ENCODE measurements at regions not wholly inside any gene's neighbourhood (a gene's known extent, or its start where the extent isn't known, plus 50 kb on each side); places are given as distances from the start of the nearest gene placed in this dataset.

- no peaks in the 10 kb centered on the region for H3K27me3 ChIP-seq (ENCODE audit: insufficient read depth, low read length)
- H3K9ac ChIP-seq (ENCODE audit: low read depth, low read length), result no peak overlapping the region
- no peaks in the 10 kb centered on the region for H3K36me3 ChIP-seq (ENCODE audit: insufficient read depth, low read depth, low read length)
- no peaks in the 10 kb centered on the region for H3K9me3 ChIP-seq (ENCODE audit: insufficient read depth, low read depth, low read length)
- no peak overlapping the region for H3K27ac ChIP-seq (ENCODE audit: low read length)
- no peak overlapping the region for H3K4me3 ChIP-seq (ENCODE audit: low read length)
- H3K4me1 ChIP-seq (ENCODE audit: insufficient read depth, low read length), result no peaks in the 10 kb centered on the region
Measured at GRCh38 chr3:78221300-78221699, 1181.4 kb downstream of the ROBO2 start.

DNA sequence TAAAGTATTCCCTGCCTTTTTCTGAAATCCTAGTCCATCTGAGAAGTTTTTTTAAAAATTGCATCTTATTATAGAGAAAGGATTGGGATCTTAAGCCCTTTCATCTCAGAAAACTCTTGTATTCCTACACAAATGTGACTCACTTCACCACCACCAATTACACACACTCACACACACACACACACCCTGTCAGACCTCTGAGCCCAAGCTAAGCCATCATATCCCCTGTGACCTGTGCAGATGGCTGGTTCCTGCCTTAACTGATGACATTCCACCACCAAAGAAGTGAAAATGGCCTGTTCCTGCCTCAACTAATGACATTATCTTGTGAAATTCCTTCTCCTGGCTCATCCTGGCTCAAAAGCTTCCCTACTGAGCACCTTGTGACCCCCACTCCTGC, 1181.9 kb downstream of the ROBO2 start:
- H3K9ac ChIP-seq (ENCODE audit: low read depth, low read length), result no peak overlapping the region

GRCh38 chr3:78235841-78236240, 1195.9 kb downstream of the ROBO2 start:
- H3K27me3 ChIP-seq (ENCODE audit: insufficient read depth, low read length), result no peaks in the 10 kb centered on the region
- no peaks in the 10 kb centered on the region for H3K36me3 ChIP-seq (ENCODE audit: insufficient read depth, low read depth, low read length)
- peaks cover 3% of the 10 kb centered on the region; the same call in 1 of the 2 replicates for H3K9me3 ChIP-seq (ENCODE audit: insufficient read depth, low read depth, low read length)
- H3K4me3 ChIP-seq (ENCODE audit: low read length), result no peak overlapping the region
- H3K27ac ChIP-seq (ENCODE audit: low read length), result no peak overlapping the region
- no peak overlapping the region for H3K9ac ChIP-seq (ENCODE audit: low read depth, low read length)
- H3K4me1 ChIP-seq (ENCODE audit: insufficient read depth, low read length), result no peaks in the 10 kb centered on the region

More for the DNA sequence above, 1181.9 kb downstream of the ROBO2 start:
- H3K36me3 ChIP-seq (ENCODE audit: insufficient read depth, low read depth, low read length), result no peaks in the 10 kb centered on the region
- H3K4me1 ChIP-seq (ENCODE audit: insufficient read depth, low read length), result no peaks in the 10 kb centered on the region
- H3K4me3 ChIP-seq (ENCODE audit: low read length), result no peak overlapping the region
- no peaks in the 10 kb centered on the region for H3K27me3 ChIP-seq (ENCODE audit: insufficient read depth, low read length)
- no peaks in the 10 kb centered on the region for H3K9me3 ChIP-seq (ENCODE audit: insufficient read depth, low read depth, low read length)
- no peak overlapping the region for H3K27ac ChIP-seq (ENCODE audit: low read length)

DNA sequence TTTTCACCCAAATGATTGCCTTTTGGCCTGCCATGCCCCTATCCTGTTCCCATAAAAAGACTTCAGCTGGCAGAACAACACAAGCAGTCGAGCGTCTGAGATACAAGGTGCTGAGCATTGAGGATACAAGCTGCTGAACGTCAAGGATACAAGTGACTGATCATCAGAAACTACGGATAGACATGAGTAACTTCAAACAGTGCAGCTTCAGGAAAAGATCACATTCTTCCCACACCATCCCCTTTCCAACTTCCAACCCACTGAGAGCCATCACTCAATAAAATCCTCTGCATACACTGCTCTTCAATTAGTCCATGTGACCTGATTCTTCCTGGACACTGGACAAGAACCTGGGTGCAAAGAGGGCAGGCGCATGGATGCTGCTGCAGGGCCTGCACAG, 1198.9 kb downstream of the ROBO2 start:
- H3K9ac ChIP-seq (ENCODE audit: low read depth, low read length), result no peak overlapping the region
- no peaks in the 10 kb centered on the region for H3K4me1 ChIP-seq (ENCODE audit: insufficient read depth, low read length)
- H3K36me3 ChIP-seq (ENCODE audit: insufficient read depth, low read depth, low read length), result no peaks in the 10 kb centered on the region; the same call in 1 of the 2 replicates
- no peak overlapping the region for H3K27ac ChIP-seq (ENCODE audit: low read length)
- no peaks in the 10 kb centered on the region for H3K27me3 ChIP-seq (ENCODE audit: insufficient read depth, low read length)
- no peak overlapping the region for H3K4me3 ChIP-seq (ENCODE audit: low read length)
- peaks cover 12% of the 10 kb centered on the region; the same call in 1 of the 2 replicates for H3K9me3 ChIP-seq (ENCODE audit: insufficient read depth, low read depth, low read length)

DNA sequence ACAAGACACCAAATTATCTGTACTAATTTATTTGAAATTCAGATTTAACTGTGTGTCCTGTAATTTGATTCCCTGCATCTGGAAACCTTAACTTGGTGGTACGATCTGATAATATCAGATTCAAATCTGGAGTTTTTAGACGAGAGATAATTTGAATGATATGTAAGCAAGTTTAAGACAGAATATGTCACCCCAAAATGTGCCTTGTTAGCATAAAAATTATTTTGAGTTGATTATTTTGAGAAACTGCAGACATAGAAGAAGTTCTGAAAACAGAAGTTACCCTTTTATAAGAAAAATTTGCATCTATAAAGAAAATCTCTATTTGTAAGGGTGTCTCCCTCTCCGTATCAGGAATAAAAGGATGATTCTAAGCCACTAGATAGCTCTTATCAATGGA, 1202.8 kb downstream of the ROBO2 start:
- Histone ChIP-seq H3K9me3 (ENCODE audit: insufficient read depth, low read depth, low read length) (peaks cover 35% of the 10 kb centered on the region), H3K27me3 (ENCODE audit: insufficient read depth, low read length) (no peaks in the 10 kb centered on the region), H3K4me3 (ENCODE audit: low read length) (no peak overlapping the region)

GRCh38 chr3:78244136-78244535, 1204.2 kb downstream of the ROBO2 start:
- H3K27me3 ChIP-seq (ENCODE audit: insufficient read depth, low read length), result no peaks in the 10 kb centered on the region
- no peaks in the 10 kb centered on the region for H3K4me1 ChIP-seq (ENCODE audit: insufficient read depth, low read length)
- no peak overlapping the region for H3K9ac ChIP-seq (ENCODE audit: low read depth, low read length)
- no peak overlapping the region for H3K4me3 ChIP-seq (ENCODE audit: low read length)
- no peaks in the 10 kb centered on the region; the same call in 1 of the 2 replicates for H3K36me3 ChIP-seq (ENCODE audit: insufficient read depth, low read depth, low read length)
- H3K9me3 ChIP-seq (ENCODE audit: insufficient read depth, low read depth, low read length), result peaks cover 35% of the 10 kb centered on the region
- H3K27ac ChIP-seq (ENCODE audit: low read length), result no peak overlapping the region

More for the DNA sequence above, 1202.8 kb downstream of the ROBO2 start:
- no peak overlapping the region for H3K27ac ChIP-seq (ENCODE audit: low read length)
- no peaks in the 10 kb centered on the region for H3K4me1 ChIP-seq (ENCODE audit: insufficient read depth, low read length)
- H3K36me3 ChIP-seq (ENCODE audit: insufficient read depth, low read depth, low read length), result no peaks in the 10 kb centered on the region; the same call in 1 of the 2 replicates
- H3K9ac ChIP-seq (ENCODE audit: low read depth, low read length), result no peak overlapping the region

DNA sequence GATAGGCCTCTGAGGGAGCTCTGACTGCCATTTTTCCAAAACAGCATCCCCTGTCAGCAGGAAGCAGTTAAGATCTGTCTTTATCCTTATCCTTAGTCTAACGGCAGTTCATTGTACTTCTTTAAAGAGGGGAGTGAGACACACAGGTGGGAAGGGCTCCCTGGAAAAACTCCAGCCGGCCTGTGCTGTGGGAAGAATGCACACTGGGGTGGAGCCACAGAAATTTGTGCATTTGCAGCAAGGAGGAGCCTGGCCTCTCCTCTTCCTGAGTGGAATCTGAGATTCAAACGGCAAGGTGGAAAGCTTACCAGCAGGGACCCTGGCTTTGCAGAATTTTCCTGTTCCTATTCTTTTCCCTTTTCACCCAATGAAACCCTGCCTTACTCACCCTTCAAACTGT, 1209.4 kb downstream of the ROBO2 start:
- H3K4me3 ChIP-seq (ENCODE audit: low read length), result no peak overlapping the region
- H3K27me3 ChIP-seq (ENCODE audit: insufficient read depth, low read length), result no peaks in the 10 kb centered on the region
- no peak overlapping the region for H3K27ac ChIP-seq (ENCODE audit: low read length)
- no peaks in the 10 kb centered on the region for H3K4me1 ChIP-seq (ENCODE audit: insufficient read depth, low read length)
- H3K9me3 ChIP-seq (ENCODE audit: insufficient read depth, low read depth, low read length), result peaks cover 23% of the 10 kb centered on the region
- no peak overlapping the region for H3K9ac ChIP-seq (ENCODE audit: low read depth, low read length)
- no peaks in the 10 kb centered on the region for H3K36me3 ChIP-seq (ENCODE audit: insufficient read depth, low read depth, low read length)

DNA sequence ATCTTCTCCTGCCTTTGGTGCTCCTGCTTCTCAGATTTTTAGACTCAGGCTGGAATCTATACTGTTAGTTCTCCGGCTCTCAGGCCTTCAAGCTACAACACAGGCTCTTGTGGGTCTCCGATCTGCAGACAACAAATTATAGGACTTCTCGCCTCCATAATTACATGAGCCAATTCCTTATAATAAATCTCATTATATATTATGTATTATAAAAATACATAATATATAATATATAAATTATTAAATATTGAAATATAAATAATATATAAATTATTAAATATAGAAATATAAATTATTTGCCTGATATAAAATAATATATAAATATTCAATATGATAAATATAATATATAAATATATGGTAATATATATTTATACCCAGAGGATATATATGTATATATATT, 1214.0 kb downstream of the ROBO2 start:
- Histone ChIP-seq H3K27ac (ENCODE audit: low read length) (no peak overlapping the region), H3K4me1 (ENCODE audit: insufficient read depth, low read length) (peaks cover 11% of the 10 kb centered on the region; the same call in 1 of the 2 replicates)

GRCh38 chr3:78255403-78255802, 1215.5 kb downstream of the ROBO2 start:
- H3K36me3 ChIP-seq (ENCODE audit: insufficient read depth, low read depth, low read length), result no peaks in the 10 kb centered on the region
- no peak overlapping the region for H3K4me3 ChIP-seq (ENCODE audit: low read length)
- H3K9ac ChIP-seq (ENCODE audit: low read depth, low read length), result no peak overlapping the region
- H3K4me1 ChIP-seq (ENCODE audit: insufficient read depth, low read length), result peaks cover 15% of the 10 kb centered on the region; the same call in 1 of the 2 replicates
- no peaks in the 10 kb centered on the region for H3K9me3 ChIP-seq (ENCODE audit: insufficient read depth, low read depth, low read length)
- H3K27ac ChIP-seq (ENCODE audit: low read length), result no peak overlapping the region
- H3K27me3 ChIP-seq (ENCODE audit: insufficient read depth, low read length), result no peaks in the 10 kb centered on the region

More for the DNA sequence above, 1214.0 kb downstream of the ROBO2 start:
- no peaks in the 10 kb centered on the region for H3K27me3 ChIP-seq (ENCODE audit: insufficient read depth, low read length)
- no peak overlapping the region for H3K4me3 ChIP-seq (ENCODE audit: low read length)
- H3K9ac ChIP-seq (ENCODE audit: low read depth, low read length), result no peak overlapping the region
- H3K9me3 ChIP-seq (ENCODE audit: insufficient read depth, low read depth, low read length), result no peaks in the 10 kb centered on the region
- no peaks in the 10 kb centered on the region for H3K36me3 ChIP-seq (ENCODE audit: insufficient read depth, low read depth, low read length)

- Histone ChIP-seq H3K4me1 (ENCODE audit: insufficient read depth, low read length) (peaks cover 15% of the 10 kb centered on the region; the same call in 1 of the 2 replicates), H3K36me3 (ENCODE audit: insufficient read depth, low read depth, low read length) (no peaks in the 10 kb centered on the region), H3K9ac (ENCODE audit: low read depth, low read length) (no peak overlapping the region)
Measured at GRCh38 chr3:78256123-78256522, 1216.2 kb downstream of the ROBO2 start.

DNA sequence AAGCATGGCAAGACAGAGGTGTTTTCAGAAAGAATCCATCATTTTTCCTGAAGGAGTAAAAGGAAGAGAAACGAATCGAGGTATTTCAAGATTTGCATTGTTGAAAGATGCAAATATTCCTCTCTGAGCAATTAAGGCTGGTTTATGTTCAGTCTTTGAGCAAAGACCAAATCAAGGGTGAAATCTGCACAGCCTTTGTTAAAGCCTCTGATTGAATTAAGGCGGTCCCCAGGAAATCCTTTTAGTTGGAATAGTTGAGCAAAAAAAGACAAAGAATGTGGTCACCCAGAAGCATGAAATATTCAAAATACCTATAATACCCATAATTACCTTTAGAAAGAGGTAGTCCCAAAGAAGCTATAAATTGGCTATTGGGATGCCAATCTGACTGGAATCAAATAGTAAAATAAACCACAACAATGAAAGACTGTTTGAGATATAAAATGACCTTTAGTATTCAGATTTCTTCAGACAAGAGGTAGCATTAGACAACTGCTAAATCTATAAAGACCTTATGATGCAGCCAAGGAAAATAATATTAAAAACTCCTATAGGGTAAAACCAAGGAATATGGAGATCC, 1218.1 kb downstream of the ROBO2 start:
- H3K36me3 ChIP-seq (ENCODE audit: insufficient read depth, low read depth, low read length), result no peaks in the 10 kb centered on the region
- peaks cover 15% of the 10 kb centered on the region; the same call in 1 of the 2 replicates for H3K4me1 ChIP-seq (ENCODE audit: insufficient read depth, low read length)
- H3K9ac ChIP-seq (ENCODE audit: low read depth, low read length), result no peak overlapping the region
- no peak overlapping the region for H3K27ac ChIP-seq (ENCODE audit: low read length)
- H3K9me3 ChIP-seq (ENCODE audit: insufficient read depth, low read depth, low read length), result no peaks in the 10 kb centered on the region
- no peak overlapping the region for H3K4me3 ChIP-seq (ENCODE audit: low read length)
- no peaks in the 10 kb centered on the region for H3K27me3 ChIP-seq (ENCODE audit: insufficient read depth, low read length)

More at GRCh38 chr3:78256123-78256522, 1216.2 kb downstream of the ROBO2 start:
- H3K4me3 ChIP-seq (ENCODE audit: low read length), result no peak overlapping the region
- H3K27me3 ChIP-seq (ENCODE audit: insufficient read depth, low read length), result no peaks in the 10 kb centered on the region
- H3K27ac ChIP-seq (ENCODE audit: low read length), result no peak overlapping the region
- no peaks in the 10 kb centered on the region for H3K9me3 ChIP-seq (ENCODE audit: insufficient read depth, low read depth, low read length)

- H3K4me1 ChIP-seq (ENCODE audit: insufficient read depth, low read length), result peaks cover 15% of the 10 kb centered on the region; the same call in 1 of the 2 replicates
- no peaks in the 10 kb centered on the region for H3K9me3 ChIP-seq (ENCODE audit: insufficient read depth, low read depth, low read length)
- H3K4me3 ChIP-seq (ENCODE audit: low read length), result no peak overlapping the region
- H3K9ac ChIP-seq (ENCODE audit: low read depth, low read length), result no peak overlapping the region
- H3K36me3 ChIP-seq (ENCODE audit: insufficient read depth, low read depth, low read length), result no peaks in the 10 kb centered on the region
- H3K27ac ChIP-seq (ENCODE audit: low read length), result no peak overlapping the region
- H3K27me3 ChIP-seq (ENCODE audit: insufficient read depth, low read length), result no peaks in the 10 kb centered on the region
Measured at GRCh38 chr3:78258798-78259197, 1218.9 kb downstream of the ROBO2 start.

Measured in iPS-20b (cell line).